Trophoblast cell (in vitro differentiated cells and primary cell): ENCODE measurements at regions not wholly inside any gene's neighbourhood (a gene's known extent, or its start where the extent isn't known, plus 50 kb on each side); places are given as distances from the start of the nearest gene placed in this dataset.
A peak's percentile ranks its signal among the peaks of the same experiment; 100 is the strongest.

Experiments
- DNase-seq, 2 donors: peaks; one replicate each; pipeline ENCODE4 v3.0.0-alpha.2; 2016
- H2AFZ ChIP-seq: 2 replicates; pipeline ENCODE4 v1.6.1; 2013; ENCODE audit warnings: low read length, moderate library complexity, mild to moderate bottlenecking; ENCODE audit not compliant: insufficient read depth, poor library complexity
- H2AK5ac ChIP-seq: 2 replicates; pipeline ENCODE4 v1.6.1; 2013; ENCODE audit warnings: mild to moderate bottlenecking, low read length
- H2BK120ac ChIP-seq: 2 replicates; pipeline ENCODE4 v1.6.1; 2013; ENCODE audit warnings: low read length, mild to moderate bottlenecking, moderate library complexity; ENCODE audit not compliant: insufficient read depth, poor library complexity
- H2BK12ac ChIP-seq: 2 replicates; pipeline ENCODE4 v1.6.1; 2013; ENCODE audit warnings: mild to moderate bottlenecking, low read length, moderate library complexity
- H2BK5ac ChIP-seq: 2 replicates; pipeline ENCODE4 v1.6.1; 2013; ENCODE audit warnings: low read length, low read depth, moderate library complexity, mild to moderate bottlenecking; ENCODE audit not compliant: poor library complexity
- H3K14ac ChIP-seq: 2 replicates; pipeline ENCODE4 v1.6.1; 2013; ENCODE audit warnings: mild to moderate bottlenecking, low read length
- H3K18ac ChIP-seq: 2 replicates; pipeline ENCODE4 v1.6.1; 2013; ENCODE audit warnings: mild to moderate bottlenecking, low read length
- H3K23ac ChIP-seq: 2 replicates; pipeline ENCODE4 v1.6.1; 2013; ENCODE audit warnings: low read length
- H3K27ac ChIP-seq: 2 replicates; pipeline ENCODE4 v1.5.1; 2013; ENCODE audit warnings: low read depth, mild to moderate bottlenecking, inconsistent platforms, low read length, moderate library complexity
- H3K27me3 ChIP-seq: 2 replicates; pipeline ENCODE4 v1.6.1; 2013; ENCODE audit warnings: inconsistent platforms, mild to moderate bottlenecking, low read length, moderate library complexity; ENCODE audit not compliant: insufficient read depth
- H3K36me3 ChIP-seq, 2 experiments: 1 replicate in 1 of 2; 2 replicates in 1 of 2; pipeline ENCODE4 v1.6.1; 2013; ENCODE audit warnings: low read length in 2 of 2, mild to moderate bottlenecking in 2 of 2, moderate library complexity in 1 of 2; ENCODE audit not compliant: insufficient read depth in 2 of 2, control insufficient read depth in 1 of 2
- H3K4ac ChIP-seq: 2 replicates; pipeline ENCODE4 v1.6.1; 2013; ENCODE audit warnings: low read depth, mild to moderate bottlenecking, low read length, moderate library complexity
- H3K4me1 ChIP-seq, 2 experiments: 1 replicate in 1 of 2; 2 replicates in 1 of 2; pipeline ENCODE4 v1.6.1; 2013; ENCODE audit warnings: low read length in 2 of 2, mild to moderate bottlenecking in 2 of 2, moderate library complexity in 1 of 2; ENCODE audit not compliant: insufficient read depth in 2 of 2, control insufficient read depth in 1 of 2
- H3K4me2 ChIP-seq: 2 replicates; pipeline ENCODE4 v1.6.1; 2013; ENCODE audit warnings: inconsistent platforms, mild to moderate bottlenecking, low read length, moderate library complexity
- H3K4me3 ChIP-seq: 2 replicates; pipeline ENCODE4 v1.5.1; 2013; ENCODE audit warnings: mild to moderate bottlenecking, low read depth, low read length, inconsistent platforms
- H3K79me1 ChIP-seq: one replicate; pipeline ENCODE4 v1.6.1; 2013; ENCODE audit warnings: low read length
- H3K79me2 ChIP-seq: 2 replicates; pipeline ENCODE4 v1.6.1; 2013; ENCODE audit warnings: low read length, mild to moderate bottlenecking; ENCODE audit not compliant: control insufficient read depth, insufficient read depth, poor library complexity
- H3K9ac ChIP-seq: 2 replicates; pipeline ENCODE4 v1.6.1; 2013; ENCODE audit warnings: mild to moderate bottlenecking, low read length
- H3K9me3 ChIP-seq: 2 replicates; pipeline ENCODE4 v1.6.1; 2013; ENCODE audit warnings: low read depth, mild to moderate bottlenecking, control low read depth, inconsistent platforms, low read length; ENCODE audit not compliant: insufficient read depth
- H4K12ac ChIP-seq: 2 replicates; pipeline ENCODE4 v1.6.1; 2013; ENCODE audit warnings: low read depth, mild to moderate bottlenecking, low read length, moderate library complexity
- H4K8ac ChIP-seq: 2 replicates; pipeline ENCODE4 v1.6.1; 2013; ENCODE audit warnings: low read depth, mild to moderate bottlenecking, low read length, moderate library complexity
- H4K91ac ChIP-seq: one replicate; pipeline ENCODE4 v1.6.1; 2013; ENCODE audit warnings: low read depth, mild to moderate bottlenecking, low read length, moderate library complexity
- WGBS: extraction: QIAGEN DNeasy Blood & Tissue Kit; methylation state at CpG from one replicate; pipeline ENCODE4 v1.1.7; 2013; ENCODE audit warnings: missing lambda C conversion rate; ENCODE audit not compliant: insufficient read length, insufficient coverage; ENCODE audit errors: extremely low coverage; 5-methylcytosine and 5-hydroxymethylcytosine counted together

GRCh38 chr1:96041470-96041869 lies 680.1 kb upstream of the PTBP2 start:
- Histone ChIP-seq H4K91ac (no peak overlapping the region), H2AFZ (no peak overlapping the region), H3K23ac (no peak overlapping the region), H3K18ac (no peak overlapping the region), H3K79me2 (no peaks in the 10 kb centered on the region), H3K14ac (no peak overlapping the region), H3K27me3 (no peaks in the 10 kb centered on the region), H4K12ac (no peak overlapping the region), H2AK5ac (no peak overlapping the region), H3K4me3 (no peak overlapping the region), H3K9ac (no peak overlapping the region), H3K36me3 (no peaks in the 10 kb centered on the region), H2BK120ac (no peak overlapping the region), H3K79me1 (no peaks in the 10 kb centered on the region), H3K27ac (no peak overlapping the region), H3K9me3 (no peaks in the 10 kb centered on the region), H2BK5ac (no peak overlapping the region), H4K8ac (no peak overlapping the region), H2BK12ac (no peak overlapping the region), H3K4me2 (no peak overlapping the region), H3K4ac (no peak overlapping the region), H3K4me1 (peaks cover 7 to 8% of the 10 kb centered on the region in 2 experiments)
- no CpG with 5 or more reads among the region's 4 CpGs for WGBS
- DNase-seq: no peak

- no peaks in the 10 kb centered on the region for H3K36me3 ChIP-seq
- H4K8ac ChIP-seq: no peak overlapping the region
- no peak overlapping the region for H2BK12ac ChIP-seq
- H3K79me1 ChIP-seq: peaks cover 3% of the 10 kb centered on the region
- H2BK120ac ChIP-seq: no peak overlapping the region
- peaks cover 0 to 3% of the 10 kb centered on the region in 2 experiments for H3K4me1 ChIP-seq
- WGBS: no CpG with 5 or more reads among the region's 2 CpGs
- no peaks in the 10 kb centered on the region for H3K9me3 ChIP-seq
- H3K27me3 ChIP-seq: no peaks in the 10 kb centered on the region
- no peak for DNase-seq
- no peak overlapping the region for H3K4me2 ChIP-seq
- H3K14ac ChIP-seq: no peak overlapping the region
- no peak overlapping the region for H3K9ac ChIP-seq
- no peak overlapping the region for H2AFZ ChIP-seq
- no peak overlapping the region for H3K27ac ChIP-seq
- H3K4me3 ChIP-seq: no peak overlapping the region
- no peak overlapping the region for H2BK5ac ChIP-seq
- no peaks in the 10 kb centered on the region for H3K79me2 ChIP-seq
- no peak overlapping the region for H4K12ac ChIP-seq
- no peak overlapping the region for H3K18ac ChIP-seq
- no peak overlapping the region for H3K4ac ChIP-seq
- H2AK5ac ChIP-seq: no peak overlapping the region
- H3K23ac ChIP-seq: no peak overlapping the region
- no peak overlapping the region for H4K91ac ChIP-seq
These were observed 672.9 kb upstream of the PTBP2 start for GRCh38 chr1:96048572-96049212.

- Histone ChIP-seq H4K91ac (no peak overlapping the region), H3K4me3 (no peak overlapping the region), H3K27me3 (no peaks in the 10 kb centered on the region), H3K4me2 (no peak overlapping the region), H3K14ac (no peak overlapping the region), H3K79me2 (no peaks in the 10 kb centered on the region), H4K8ac (no peak overlapping the region), H3K79me1 (peaks cover 3% of the 10 kb centered on the region), H3K9me3 (no peaks in the 10 kb centered on the region), H2AFZ (no peak overlapping the region), H2BK12ac (no peak overlapping the region), H3K18ac (no peak overlapping the region), H2AK5ac (no peak overlapping the region), H3K23ac (no peak overlapping the region), H2BK120ac (no peak overlapping the region), H3K36me3 (no peaks in the 10 kb centered on the region), H3K4ac (no peak overlapping the region), H2BK5ac (no peak overlapping the region), H3K27ac (no peak overlapping the region), H3K4me1 (peaks cover 0 to 3% of the 10 kb centered on the region in 2 experiments), H3K9ac (no peak overlapping the region), H4K12ac (no peak overlapping the region)
- peak in 1 of 2 donors; percentile 60 for DNase-seq
- WGBS: no CpG with 5 or more reads among the region's 3 CpGs
These were observed 671.7 kb upstream of the PTBP2 start for GRCh38 chr1:96049759-96050409.

- H3K4me1 ChIP-seq: peaks cover 0 to 2% of the 10 kb centered on the region in 2 experiments
- no CpG with 5 or more reads among the region's 1 CpG for WGBS
These were observed 662.3 kb upstream of the PTBP2 start for GRCh38 chr1:96059276-96059675.

More at GRCh38 chr1:96059276-96059675, 662.3 kb upstream of the PTBP2 start:
- Histone ChIP-seq H4K91ac (no peak overlapping the region), H3K4ac (no peak overlapping the region), H2AFZ (no peak overlapping the region), H3K9ac (no peak overlapping the region), H3K9me3 (peaks cover 2% of the 10 kb centered on the region), H3K18ac (no peak overlapping the region), H3K23ac (no peak overlapping the region), H4K8ac (no peak overlapping the region), H3K36me3 (peaks cover 0 to 2% of the 10 kb centered on the region in 2 experiments), H2AK5ac (no peak overlapping the region), H3K27me3 (no peaks in the 10 kb centered on the region), H3K79me1 (no peaks in the 10 kb centered on the region), H3K14ac (no peak overlapping the region), H2BK5ac (no peak overlapping the region), H3K27ac (no peak overlapping the region), H2BK120ac (no peak overlapping the region), H2BK12ac (no peak overlapping the region), H3K4me3 (no peak overlapping the region), H3K79me2 (no peaks in the 10 kb centered on the region), H4K12ac (no peak overlapping the region), H3K4me2 (no peak overlapping the region)
- no peak for DNase-seq
